ENCODE measurements at regions not wholly inside any gene's neighbourhood (a gene's known extent, or its start where the extent isn't known, plus 50 kb on each side); places are given as distances from the start of the nearest gene placed in this dataset.
"Not testable (repeated sequence)": the region's sequence is repeated elsewhere in the genome, so short reads cannot be mapped to it uniquely, and the experiment has no call there.

DNA sequence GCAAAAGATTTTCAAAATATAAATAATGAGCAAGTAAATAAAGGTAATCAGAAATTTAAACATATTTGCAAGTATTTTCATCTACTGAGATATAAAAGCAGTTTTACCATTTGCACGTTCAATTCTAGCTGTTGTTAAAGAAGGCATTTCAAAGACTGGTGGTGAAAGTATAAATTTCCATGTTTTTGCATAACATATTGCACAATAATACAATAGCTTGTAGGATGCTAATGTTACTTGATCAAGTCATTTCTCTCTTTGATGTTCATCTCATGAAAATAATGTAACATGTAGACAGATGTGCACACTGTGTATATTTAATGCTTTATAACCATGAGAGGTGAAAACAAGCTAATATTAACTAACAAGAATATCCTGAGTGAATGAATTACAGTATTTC is 651.9 kb downstream of the CDH9 start:
- no peak for DNase-seq

DNA sequence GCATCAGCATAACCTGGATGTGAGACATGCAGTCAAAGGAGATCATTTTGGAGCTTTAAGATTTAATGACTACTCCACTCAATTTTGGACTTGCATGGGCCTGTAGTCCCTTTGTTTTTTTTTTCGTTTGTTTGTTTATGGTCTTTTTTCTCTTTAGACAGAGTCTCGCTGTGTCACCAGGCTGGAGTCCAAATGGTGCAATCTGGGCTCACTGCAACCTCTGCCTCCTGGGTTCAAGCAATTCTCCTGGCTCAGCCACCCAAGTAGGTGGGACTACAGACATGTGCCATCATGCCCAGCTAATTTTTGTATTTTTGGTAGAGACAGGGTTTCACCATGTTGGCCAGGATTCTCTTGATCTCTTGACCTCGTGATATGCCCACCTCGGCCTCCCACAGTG is 673.8 kb downstream of the CDH9 start:
- not testable (repeated sequence) for DNase-seq

DNA sequence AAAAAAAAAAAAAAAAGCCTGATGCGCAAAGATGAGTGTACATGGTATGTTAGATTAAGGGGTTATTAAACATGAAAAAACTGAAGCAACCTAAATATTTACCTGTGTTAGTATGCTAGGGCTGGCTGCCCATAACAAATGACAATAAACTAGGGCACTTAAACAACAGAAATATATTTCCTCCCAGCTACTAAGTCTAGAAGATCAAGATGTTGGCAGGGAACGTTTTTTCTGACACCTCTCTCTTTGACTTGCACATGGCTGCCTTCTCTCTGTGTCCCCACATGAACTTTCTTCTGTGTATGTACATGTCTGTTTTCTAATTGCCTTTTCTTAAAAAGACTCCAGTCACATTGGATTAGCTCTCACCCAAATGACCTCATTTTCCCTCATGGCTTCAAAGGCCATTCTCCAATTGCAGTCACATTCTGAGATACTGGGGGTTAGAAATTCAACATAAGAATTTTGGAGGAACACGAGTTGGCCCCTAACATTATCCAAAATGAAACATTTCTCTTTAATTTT is 694.5 kb downstream of the CDH9 start:
- DNase-seq, result no peak

DNA sequence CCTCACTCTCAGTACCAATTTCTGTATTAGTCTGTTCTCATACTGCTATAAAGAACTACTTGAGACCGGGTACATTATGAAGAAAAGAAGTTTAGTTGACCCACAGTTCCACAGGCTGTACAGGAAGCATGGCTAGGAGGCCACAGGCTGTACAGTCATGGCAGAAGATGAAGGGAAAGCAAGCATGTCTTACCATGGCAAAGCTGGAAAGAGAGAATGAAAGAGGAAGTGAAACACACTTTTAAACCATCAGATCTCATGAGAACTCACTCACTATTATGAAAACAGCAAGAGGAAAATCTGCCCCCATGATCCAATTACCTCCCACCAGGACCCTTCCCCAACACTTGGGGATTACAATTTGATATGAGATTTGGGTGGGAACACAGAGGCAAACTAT is 698.8 kb downstream of the CDH9 start:
- DNase-seq, result no peak

DNA sequence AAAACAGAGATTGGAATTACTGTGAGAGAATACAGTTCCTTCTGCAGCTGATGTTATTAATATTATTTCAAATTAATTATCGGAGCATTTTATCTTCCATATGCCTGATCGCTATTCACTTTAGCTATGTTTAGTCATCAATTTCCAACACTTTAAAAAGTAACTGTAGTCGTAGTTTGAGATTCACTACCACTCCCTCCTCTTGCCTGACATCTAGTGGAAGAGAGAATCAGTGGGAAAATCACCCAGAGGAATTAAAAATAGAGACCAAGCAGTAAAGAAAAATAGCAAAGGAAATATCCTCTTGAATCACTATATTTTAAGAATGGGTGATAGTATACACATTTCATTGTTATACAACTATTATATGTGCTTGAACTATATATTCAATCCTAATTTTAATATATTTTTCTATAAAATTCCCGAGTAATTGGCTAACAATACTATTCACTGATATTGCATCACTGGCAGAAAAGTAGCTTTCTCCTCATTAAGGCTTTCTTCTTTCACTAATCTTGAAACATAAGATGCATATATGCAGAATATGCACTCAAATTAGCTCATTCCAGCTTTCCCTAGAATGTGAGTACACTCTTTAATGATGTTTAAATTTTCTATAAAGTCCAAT is 708.7 kb downstream of the CDH9 start:
- DNase-seq, result no peak

DNA sequence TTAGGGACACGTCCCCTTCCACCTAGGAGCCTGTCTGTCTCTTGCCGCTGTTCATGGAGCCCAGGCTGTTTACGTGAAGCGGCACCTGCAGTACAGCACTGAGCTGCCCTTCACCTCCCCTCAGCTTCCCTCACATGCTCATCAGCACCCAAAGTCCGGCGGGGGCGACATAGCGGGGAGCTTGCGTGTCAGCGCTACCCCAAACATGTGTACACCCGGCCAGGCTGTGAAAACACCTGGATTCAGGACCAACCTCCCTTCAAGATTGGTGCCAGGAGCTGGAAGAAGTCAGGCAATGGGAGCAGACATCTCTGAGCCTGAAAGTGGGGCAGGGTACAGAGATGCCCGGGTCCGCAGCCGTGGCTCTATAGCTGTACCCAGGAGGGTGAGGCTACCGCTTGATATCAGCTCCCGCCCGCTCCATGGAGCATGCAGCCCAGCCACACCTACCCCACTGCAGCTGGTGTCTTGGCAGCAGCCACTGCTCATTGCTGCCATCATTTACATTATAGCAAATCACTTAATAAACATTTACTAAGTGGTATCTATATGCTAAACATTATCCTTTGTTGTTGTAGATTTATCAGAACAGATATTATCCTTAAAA is 712.1 kb downstream of the CDH9 start:
- no peak for DNase-seq

DNA sequence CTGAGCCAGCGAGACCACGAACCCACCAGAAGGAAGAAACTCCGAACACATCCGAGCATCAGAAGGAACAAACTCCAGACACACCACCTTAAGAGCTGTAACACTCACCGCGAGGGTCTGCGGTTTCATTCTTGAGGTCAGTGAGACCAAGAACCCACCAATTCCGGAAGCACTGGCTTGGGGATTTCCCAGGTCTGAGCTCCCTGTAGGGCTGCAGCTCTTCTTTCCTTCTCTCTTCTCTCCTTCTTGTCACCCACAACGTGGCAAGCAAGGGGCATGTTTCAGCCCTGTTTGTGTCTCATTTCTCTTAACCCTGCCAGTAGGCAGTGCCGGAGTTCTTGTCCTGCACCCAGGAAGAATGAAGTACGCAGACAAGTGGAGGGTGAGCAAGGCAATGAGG is 713.0 kb downstream of the CDH9 start:
- DNase-seq, result not testable (repeated sequence)

DNA sequence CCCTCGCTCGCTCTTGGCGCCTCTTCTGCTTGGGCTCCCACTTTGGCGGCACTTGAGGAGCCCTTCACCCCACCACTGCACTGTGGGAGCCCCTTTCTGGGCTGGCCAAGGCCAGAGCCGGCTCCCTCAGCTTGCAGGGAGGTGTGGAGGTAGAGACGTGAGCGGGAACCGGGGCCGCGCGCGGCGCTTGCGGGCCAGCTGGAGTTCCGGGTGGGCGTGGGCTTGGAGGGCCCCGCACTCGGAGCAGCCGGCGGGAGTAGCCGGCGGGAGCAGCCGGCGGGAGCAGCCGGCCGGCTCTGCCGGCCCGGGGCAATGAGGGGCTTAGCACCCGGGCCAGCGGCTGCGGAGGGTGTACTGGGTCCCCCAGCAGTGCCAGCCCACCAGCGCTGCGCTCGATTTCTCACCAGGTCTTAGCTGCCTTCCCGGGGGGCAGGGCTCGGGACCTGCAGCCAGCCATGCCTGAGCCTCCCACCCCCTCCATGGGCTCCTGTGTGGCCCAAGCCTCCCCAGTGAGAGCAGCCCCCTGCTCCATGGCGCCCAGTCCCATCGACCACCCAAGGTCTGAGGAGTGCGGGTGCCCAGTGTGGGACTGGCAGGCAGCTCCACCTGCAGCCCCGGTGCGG is 714.0 kb downstream of the CDH9 start:
- DNase-seq, result not testable (repeated sequence)

DNA sequence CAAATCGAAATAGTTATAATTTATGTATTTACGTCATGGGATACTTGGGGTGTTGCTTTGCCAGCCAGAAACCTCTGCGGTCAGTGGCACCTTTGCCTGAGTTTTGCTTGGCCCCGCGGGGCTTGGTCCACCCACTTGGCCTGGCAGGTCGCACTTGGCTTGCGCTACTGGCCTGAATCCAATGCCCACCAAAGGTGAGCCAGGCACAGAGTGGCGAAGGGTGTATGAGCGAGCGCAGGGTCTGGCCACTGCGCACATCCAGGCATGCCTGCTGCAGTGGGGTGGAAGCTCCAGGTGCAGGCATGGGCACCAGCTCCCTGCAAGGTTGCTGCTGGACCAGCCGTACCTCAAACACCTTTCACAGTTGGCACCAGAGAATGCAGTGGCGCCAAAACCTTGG is 714.6 kb downstream of the CDH9 start:
- DNase-seq, result no peak

DNA sequence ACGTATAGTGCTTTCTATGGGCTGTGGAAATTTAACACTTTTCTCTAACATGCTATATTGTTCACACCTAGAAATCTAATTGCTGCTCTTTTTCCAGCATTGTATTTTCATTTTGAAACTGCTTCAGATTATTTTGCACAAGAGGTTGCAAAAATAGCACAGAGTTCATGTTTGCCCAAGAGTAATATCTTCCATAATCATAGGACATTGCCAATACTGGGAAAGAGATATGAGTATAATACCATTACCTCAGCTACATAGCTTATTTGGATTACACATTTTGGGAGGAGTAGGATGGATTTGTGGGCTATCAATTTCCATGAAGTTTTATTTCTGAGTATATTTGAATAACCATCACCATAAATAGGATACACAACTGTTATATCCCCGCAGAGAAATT is 717.1 kb downstream of the CDH9 start:
- DNase-seq, result no peak

DNA sequence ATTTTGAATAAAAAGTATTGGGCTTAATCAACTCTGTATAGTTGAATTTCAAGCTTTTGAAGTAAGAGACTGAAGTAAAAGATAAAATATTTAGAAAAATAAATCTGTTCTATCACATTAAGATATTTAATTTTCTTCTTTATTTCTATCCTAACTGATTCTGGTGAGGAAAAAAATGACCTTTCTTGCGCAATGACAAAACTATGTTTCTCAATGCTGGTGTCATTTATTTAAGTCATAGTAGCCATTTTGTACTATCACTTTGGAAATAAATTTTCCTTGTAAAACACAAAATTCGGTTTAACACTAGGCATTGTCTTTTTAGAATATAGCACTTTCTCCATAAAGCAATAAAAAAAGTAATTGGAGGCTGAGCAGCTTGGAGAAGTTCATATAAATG is 728.0 kb downstream of the CDH9 start:
- no peak for DNase-seq

DNA sequence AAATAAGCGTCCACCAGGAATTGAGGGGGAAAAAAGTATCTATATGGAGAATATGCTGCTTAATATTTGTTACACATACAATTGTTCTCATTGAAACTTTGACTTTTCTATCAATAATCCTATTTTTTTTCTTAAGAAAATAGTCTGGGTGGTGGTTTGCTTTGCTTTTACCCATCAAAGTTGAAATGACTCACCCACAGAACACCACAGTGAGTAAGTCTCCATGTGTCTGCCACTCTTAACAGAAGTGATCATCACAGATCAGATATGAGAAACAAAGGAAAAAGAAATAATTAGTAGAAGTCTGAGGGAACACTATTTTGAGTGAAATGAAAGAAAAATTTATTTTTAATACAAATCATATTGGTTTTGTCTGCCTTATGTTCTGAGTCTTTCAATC is 742.8 kb downstream of the CDH9 start:
- no peak for DNase-seq

DNA sequence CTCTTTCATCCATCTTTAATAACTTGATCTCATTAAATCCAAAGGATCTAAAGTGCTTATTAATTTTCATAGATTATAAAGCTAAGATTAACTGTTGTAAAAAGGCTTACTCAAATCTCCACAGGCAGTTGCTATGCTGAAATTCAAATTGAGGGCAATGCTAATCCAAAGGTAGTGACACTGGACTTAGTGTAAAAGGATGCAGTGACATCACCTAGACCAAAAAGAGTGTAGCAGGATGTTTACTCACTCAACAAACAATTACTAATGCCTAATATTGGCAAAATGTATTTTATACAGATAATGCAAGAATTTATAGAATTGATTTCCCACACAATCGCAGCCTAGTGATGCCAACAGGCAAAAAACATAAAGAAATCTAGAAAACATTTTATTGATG is 756.2 kb downstream of the CDH9 start:
- DNase-seq, result no peak

DNA sequence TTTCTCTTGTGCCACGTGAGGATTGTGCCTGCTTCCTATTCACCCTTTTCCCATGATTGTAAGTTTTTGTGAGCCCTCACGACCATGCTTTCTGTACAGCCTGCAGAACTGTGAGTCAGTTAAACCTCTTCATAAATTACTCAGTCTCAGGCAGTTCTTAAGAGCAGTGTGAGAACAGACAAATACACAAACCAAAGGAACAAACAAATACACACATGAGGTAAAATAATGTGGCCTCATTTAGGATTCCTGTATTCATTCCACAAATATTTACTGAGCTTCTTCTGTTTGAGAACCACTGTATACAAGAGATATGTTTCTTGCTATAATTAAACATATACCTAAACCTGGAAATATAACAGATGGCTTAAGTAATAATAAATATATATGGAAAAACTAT is 760.3 kb downstream of the CDH9 start:
- no peak for DNase-seq

DNA sequence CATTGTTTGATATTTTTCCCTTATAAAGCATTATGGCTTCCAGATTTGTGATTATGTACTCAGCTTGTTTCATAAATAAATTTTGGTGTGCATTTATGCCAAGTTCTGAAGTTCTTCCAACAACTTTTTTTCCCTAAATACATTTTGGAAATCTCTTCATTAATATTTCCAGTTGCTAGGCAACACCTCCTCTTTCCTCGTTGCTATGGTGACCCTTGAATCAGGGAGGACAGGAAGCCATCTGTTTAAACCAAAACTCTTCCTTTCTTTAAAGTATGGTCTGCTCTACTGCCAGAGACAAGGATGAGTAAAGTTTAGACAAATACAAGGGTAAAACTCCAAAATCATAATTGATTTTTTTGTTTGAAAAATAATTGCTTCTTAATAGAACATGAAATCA is 779.3 kb downstream of the CDH9 start:
- DNase-seq, result no peak

DNA sequence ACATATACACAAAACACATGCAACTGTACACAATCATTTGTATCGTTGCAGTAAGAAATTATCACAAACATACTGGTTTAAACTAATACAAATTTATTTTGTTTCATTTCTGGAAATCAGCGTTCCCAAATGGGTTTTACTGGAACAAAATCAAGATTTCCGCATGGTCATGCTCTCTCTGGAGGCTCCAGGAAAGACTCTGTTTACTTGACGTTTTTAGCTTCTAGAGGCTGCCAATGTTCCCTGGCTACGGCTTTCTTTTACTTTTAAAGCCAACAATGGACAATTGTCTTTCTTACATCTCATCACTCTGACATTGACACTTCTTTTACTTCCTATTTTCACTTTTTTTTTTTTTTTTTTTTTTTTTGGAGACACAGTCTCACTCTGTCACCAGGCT is 793.1 kb downstream of the CDH9 start:
- DNase-seq, result no peak

DNA sequence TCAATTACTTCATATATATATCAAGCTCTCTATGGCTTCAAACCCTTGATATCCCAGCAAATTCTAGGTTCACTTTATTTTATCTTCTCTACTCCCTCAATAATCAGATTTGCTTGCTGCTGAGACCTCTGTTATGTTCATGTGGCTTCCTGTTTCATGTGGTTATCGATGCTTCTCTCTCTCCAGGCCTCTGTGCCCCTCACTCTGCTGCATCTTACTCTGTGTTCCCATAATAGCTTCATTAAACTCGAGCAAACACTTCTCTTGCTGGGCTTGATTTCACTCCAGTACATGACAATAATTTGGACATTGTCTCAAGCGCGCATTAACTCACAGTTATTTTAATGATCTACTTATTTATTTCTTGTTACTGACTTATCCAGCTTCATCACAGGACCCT is 798.8 kb downstream of the CDH9 start:
- DNase-seq, result no peak

DNA sequence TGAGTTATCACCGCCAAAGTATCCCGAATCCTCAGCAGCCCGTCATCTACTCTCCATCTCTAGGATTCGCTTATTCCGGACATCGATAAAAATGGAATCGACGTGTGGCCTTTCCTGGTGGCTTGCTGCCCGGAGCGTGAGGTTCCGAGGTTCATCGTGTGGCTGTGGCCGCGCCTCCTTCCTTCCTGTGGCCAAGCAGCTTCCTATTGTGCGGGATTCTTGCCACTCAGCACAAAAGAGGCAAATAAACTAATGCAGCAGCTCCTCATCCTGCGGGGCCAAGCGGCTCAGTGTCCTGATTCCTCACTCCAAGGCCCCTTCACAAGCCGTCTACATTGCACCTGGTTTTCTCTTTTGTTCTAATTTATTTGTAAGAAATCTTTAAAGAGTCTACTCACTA is 800.9 kb downstream of the CDH9 start:
- no peak for DNase-seq

DNA sequence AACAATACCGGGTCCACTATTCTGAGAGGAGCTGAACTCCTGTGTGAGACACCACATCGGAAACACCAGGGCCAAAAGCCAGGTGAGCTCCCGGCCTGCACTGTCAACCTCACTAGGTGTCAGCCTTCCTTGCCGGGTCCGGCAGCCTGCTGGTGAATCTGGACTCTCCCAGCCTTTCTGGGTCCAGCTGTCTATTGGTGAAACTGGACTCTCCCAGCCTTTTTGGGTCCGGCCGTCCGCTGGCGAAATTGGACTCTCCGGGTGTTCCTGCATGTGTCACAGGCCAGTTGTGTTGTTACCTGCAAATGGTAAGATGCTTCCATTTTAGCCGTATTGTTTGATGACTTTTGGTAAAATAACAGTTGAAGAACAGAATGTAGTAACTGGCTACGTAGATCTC is 801.5 kb downstream of the CDH9 start:
- no peak for DNase-seq

DNA sequence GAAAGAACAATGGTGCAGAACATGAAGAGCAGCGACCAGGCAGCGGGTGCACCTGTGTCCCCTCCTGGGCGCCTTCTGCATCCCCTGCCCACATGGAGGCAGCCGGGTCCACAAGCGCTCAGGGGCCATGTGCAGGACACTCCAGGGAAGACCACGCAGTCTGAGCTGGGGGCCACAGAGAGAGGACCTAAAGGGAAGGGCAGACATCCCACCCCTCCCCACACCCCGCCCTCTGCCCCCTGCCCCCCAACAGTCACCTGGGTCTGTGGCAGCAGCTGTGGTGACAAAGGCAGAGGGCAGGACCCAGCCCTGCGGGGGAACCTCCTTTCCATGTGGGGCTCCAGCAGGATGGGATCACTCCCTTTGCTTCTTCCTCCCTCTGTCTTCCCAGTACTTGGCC is 805.7 kb downstream of the CDH9 start:
- no peak for DNase-seq

DNA sequence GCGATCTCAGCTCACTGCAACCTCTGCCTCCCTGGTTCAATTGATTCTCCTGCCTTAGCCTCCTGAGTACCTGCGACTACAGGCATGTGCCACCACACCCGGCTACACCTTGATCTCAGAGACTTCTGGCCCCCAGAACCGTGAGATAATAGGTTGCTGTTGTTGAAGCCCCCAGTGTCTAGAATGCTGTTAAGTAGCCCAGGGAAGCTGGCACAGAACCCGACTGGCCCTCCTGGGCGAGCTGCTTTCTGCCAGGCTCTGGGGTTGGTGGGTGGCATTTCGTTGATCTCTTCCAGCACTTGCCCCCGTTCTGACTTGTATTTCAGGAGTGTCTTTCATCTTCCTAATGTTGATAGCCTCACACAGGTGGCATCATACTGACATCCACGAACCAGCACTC is 807.1 kb downstream of the CDH9 start:
- DNase-seq, result no peak

DNA sequence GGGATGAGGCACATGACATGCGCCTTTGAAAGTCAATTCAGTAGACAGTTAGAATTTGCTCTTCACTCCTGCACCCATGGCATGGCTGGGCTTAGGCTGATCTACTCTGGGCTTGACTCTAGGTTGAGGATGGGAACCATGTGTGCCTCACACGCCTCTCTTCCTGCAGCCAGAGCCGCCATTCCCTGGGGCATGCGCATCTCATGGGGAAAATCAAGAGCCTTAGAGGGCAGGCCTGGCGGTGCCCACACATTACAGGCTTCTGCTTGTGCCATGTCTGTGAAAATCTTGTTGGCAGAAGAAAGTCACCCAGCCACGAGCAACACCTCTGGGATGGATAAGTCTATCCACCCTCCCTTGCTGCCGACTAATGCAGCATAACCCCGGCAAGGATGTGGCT is 808.5 kb downstream of the CDH9 start:
- DNase-seq, result no peak

DNA sequence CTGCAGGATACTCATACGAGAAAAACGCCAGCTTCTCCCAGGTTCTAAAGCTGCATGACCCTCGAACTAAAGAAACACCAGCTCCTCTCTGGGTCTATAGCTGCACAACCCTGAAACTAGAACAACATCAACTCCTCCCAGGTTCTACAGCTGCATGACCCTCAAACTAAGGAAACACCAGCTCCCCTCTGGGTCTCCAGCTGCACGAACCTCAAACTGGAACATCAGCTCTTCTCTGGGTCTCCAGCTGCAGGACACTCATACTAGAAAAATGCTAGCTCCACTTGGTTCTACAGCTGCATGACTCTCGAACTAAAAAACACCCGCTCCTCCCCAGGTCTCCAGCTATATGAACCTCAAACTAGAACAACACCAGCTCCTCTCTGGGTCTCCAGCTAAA is 811.1 kb downstream of the CDH9 start:
- DNase-seq, result no peak

DNA sequence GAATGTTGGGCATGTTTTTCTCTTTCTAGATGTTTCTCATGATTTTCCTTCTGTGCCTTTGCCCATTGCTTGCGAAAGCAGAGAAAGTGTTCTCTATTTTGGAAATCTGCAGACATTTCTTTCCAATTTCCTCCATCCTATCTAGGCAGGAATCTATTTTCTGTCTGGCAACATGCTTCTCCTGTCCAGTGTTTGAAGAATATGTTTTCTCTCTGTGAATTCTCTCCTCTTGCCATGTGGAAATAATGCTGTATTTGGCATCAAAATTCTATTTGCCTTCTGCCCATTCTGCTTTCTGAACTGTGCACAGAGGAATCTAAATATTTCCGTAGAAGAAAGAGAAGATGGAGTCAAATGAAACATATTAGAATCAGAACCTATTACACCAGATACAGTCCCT is 833.3 kb downstream of the CDH9 start:
- DNase-seq, result no peak

DNA sequence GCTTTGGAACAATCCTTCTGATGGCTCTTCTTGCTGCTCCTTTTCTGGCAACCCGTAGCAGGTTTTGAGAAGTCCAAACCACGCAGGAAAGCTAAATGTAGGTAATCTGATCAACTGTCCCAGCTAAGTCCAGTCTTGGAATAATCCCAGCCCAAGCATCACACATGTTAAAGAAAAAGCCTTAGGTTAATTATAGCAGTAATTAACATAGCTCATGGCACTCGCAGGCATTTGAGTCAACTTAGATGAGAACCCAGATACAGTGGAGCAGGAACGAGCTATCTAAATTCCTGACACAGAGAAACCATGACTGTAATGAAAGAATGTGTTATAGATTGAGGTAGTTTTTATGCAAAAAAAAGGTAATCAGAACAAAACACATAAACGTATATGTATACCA is 844.8 kb downstream of the CDH9 start:
- no peak for DNase-seq
